Activated CD8-positive, alpha-beta memory T cell treated with anti-CD3 and anti-CD28 coated beads, Interleukin-2, amount 50 U/mL, for 4 hours (primary cell): ENCODE measurements at regions not wholly inside any gene's neighbourhood (a gene's known extent, or its start where the extent isn't known, plus 50 kb on each side); places are given as distances from the start of the nearest gene placed in this dataset.

Experiments
- DNase-seq: peaks from one replicate; pipeline ENCODE4 v3.0.0-alpha.2; 2020

- DNase-seq, result no peak
These were observed 1191.0 kb upstream of the AGA start for GRCh38 chr4:178633263-178633662.

- DNase-seq, result no peak
These were observed 1222.4 kb upstream of the AGA start for GRCh38 chr4:178664621-178665020.

- DNase-seq, result no peak
These were observed 1223.7 kb upstream of the AGA start for GRCh38 chr4:178665916-178666315.

GRCh38 chr4:178671766-178672165, 1229.5 kb upstream of the AGA start:
- DNase-seq, result no peak

GRCh38 chr4:178672512-178672911, 1230.3 kb upstream of the AGA start:
- no peak for DNase-seq

GRCh38 chr4:178681871-178682270, 1239.6 kb upstream of the AGA start:
- no peak for DNase-seq

GRCh38 chr4:178689926-178690325, 1247.7 kb upstream of the AGA start:
- DNase-seq, result no peak

GRCh38 chr4:178693816-178694215, 1251.6 kb upstream of the AGA start:
- no peak for DNase-seq

- no peak for DNase-seq
These were observed 1254.3 kb upstream of the AGA start for GRCh38 chr4:178696515-178696914.

- DNase-seq, result no peak
These were observed 1270.2 kb upstream of the AGA start for GRCh38 chr4:178712486-178712885.

GRCh38 chr4:178738026-178738425, 1295.8 kb upstream of the AGA start:
- DNase-seq, result no peak

- DNase-seq, result no peak
These were observed 1303.0 kb upstream of the AGA start for GRCh38 chr4:178745203-178745602.

GRCh38 chr4:178752954-178753525, 1310.8 kb upstream of the AGA start:
- no peak for DNase-seq

- DNase-seq, result no peak
These were observed 1336.3 kb upstream of the AGA start for GRCh38 chr4:178778496-178778895.

- no peak for DNase-seq
These were observed 1339.5 kb upstream of the AGA start for GRCh38 chr4:178781779-178782178.

GRCh38 chr4:178784491-178784890, 1342.3 kb upstream of the AGA start:
- no peak for DNase-seq

GRCh38 chr4:178789279-178789678, 1347.0 kb upstream of the AGA start:
- no peak for DNase-seq

- no peak for DNase-seq
These were observed 1357.0 kb upstream of the AGA start for GRCh38 chr4:178799204-178799603.

- DNase-seq, result no peak
These were observed 1365.9 kb upstream of the AGA start for GRCh38 chr4:178808106-178808505.

- no peak for DNase-seq
These were observed 1367.7 kb upstream of the AGA start for GRCh38 chr4:178809921-178810320.

GRCh38 chr4:178811356-178811755, 1369.1 kb upstream of the AGA start:
- DNase-seq, result no peak

GRCh38 chr4:178812866-178813265, 1370.6 kb upstream of the AGA start:
- no peak for DNase-seq

GRCh38 chr4:178814908-178815307, 1372.7 kb upstream of the AGA start:
- no peak for DNase-seq

GRCh38 chr4:178823673-178824295, 1381.5 kb upstream of the AGA start:
- DNase-seq, result no peak

- DNase-seq, result no peak
These were observed 1394.6 kb upstream of the AGA start for GRCh38 chr4:178836865-178837264.
